ENCODE measurements at regions not wholly inside any gene's neighbourhood (a gene's known extent, or its start where the extent isn't known, plus 50 kb on each side); places are given as distances from the start of the nearest gene placed in this dataset.

- H3K27ac ChIP-seq (ENCODE audit: low read depth in 1 of 3, low read length in 2 of 3) = no peak overlapping the region
- H3K36me3 ChIP-seq (ENCODE audit: control insufficient read depth in 3 of 3, insufficient read depth in 2 of 3, low read depth in 1 of 3, low read length in 3 of 3) = no peaks in the 10 kb centered on the region
- no peaks in the 10 kb centered on the region for H3K27me3 ChIP-seq (ENCODE audit: control insufficient read depth in 3 of 3, insufficient read depth in 3 of 3, low read length in 3 of 3)
- peaks cover 0 to 4% of the 10 kb centered on the region in 2 donors for H3K9me3 ChIP-seq (ENCODE audit: control insufficient read depth in 2 of 2, insufficient read depth in 1 of 2, low read depth in 1 of 2, low read length in 1 of 2)
- DNase-seq (no peak), FAIRE-seq (no peak)
- no peak overlapping the region for H3K4me3 ChIP-seq (ENCODE audit: low read depth in 1 of 3, low read length in 3 of 3)
- H3K4me1 ChIP-seq (ENCODE audit: control insufficient read depth in 3 of 3, insufficient read depth in 2 of 3, low read depth in 1 of 3, low read length in 2 of 3) = no peaks in the 10 kb centered on the region
- 69 to 77% (median 73%) methylated on average over 2 of the region's 2 CpGs for WGBS, 3 donors
These were observed 520.0 kb downstream of the ANKRD50 start for GRCh38 chr4:124192544-124192943.

- Histone ChIP-seq H3K4me3 (ENCODE audit: low read depth in 1 of 3, low read length in 3 of 3) (no peak overlapping the region), H3K27ac (ENCODE audit: low read depth in 1 of 3, low read length in 2 of 3) (no peak overlapping the region), H3K27me3 (ENCODE audit: control insufficient read depth in 3 of 3, insufficient read depth in 3 of 3, low read length in 3 of 3) (no peaks in the 10 kb centered on the region), H3K36me3 (ENCODE audit: control insufficient read depth in 3 of 3, insufficient read depth in 2 of 3, low read depth in 1 of 3, low read length in 3 of 3) (no peaks in the 10 kb centered on the region), H3K4me1 (ENCODE audit: control insufficient read depth in 3 of 3, insufficient read depth in 2 of 3, low read depth in 1 of 3, low read length in 2 of 3) (no peaks in the 10 kb centered on the region), H3K9me3 (ENCODE audit: control insufficient read depth in 2 of 2, insufficient read depth in 1 of 2, low read depth in 1 of 2, low read length in 1 of 2) (no peaks in the 10 kb centered on the region)
- FAIRE-seq (no peak), DNase-seq (no peak)
- 39 to 70% (median 53%) methylated on average over 2 of the region's 2 CpGs for WGBS, 3 donors
These were observed 513.3 kb downstream of the ANKRD50 start for GRCh38 chr4:124199185-124199584.

- WGBS, 3 donors = 81 to 88% (median 85%) methylated on average over 4 of the region's 4 CpGs
- no peaks in the 10 kb centered on the region for H3K4me1 ChIP-seq (ENCODE audit: control insufficient read depth in 3 of 3, insufficient read depth in 2 of 3, low read depth in 1 of 3, low read length in 2 of 3)
- H3K27ac ChIP-seq (ENCODE audit: low read depth in 1 of 3, low read length in 2 of 3) = no peak overlapping the region
- no peaks in the 10 kb centered on the region for H3K9me3 ChIP-seq (ENCODE audit: control insufficient read depth in 2 of 2, insufficient read depth in 1 of 2, low read depth in 1 of 2, low read length in 1 of 2)
- H3K4me3 ChIP-seq (ENCODE audit: low read depth in 1 of 3, low read length in 3 of 3) = no peak overlapping the region
- FAIRE-seq = no peak
- H3K36me3 ChIP-seq (ENCODE audit: control insufficient read depth in 3 of 3, insufficient read depth in 2 of 3, low read depth in 1 of 3, low read length in 3 of 3) = no peaks in the 10 kb centered on the region
- DNase-seq = no peak
- H3K27me3 ChIP-seq (ENCODE audit: control insufficient read depth in 3 of 3, insufficient read depth in 3 of 3, low read length in 3 of 3) = no peaks in the 10 kb centered on the region
These were observed 512.8 kb downstream of the ANKRD50 start for GRCh38 chr4:124199755-124200154.

GRCh38 chr4:124201636-124202035 is 510.9 kb downstream of the ANKRD50 start:
- Histone ChIP-seq H3K36me3 (ENCODE audit: control insufficient read depth in 3 of 3, insufficient read depth in 2 of 3, low read depth in 1 of 3, low read length in 3 of 3) (no peaks in the 10 kb centered on the region), H3K27me3 (ENCODE audit: control insufficient read depth in 3 of 3, insufficient read depth in 3 of 3, low read length in 3 of 3) (no peaks in the 10 kb centered on the region), H3K27ac (ENCODE audit: low read depth in 1 of 3, low read length in 2 of 3) (no peak overlapping the region), H3K4me1 (ENCODE audit: control insufficient read depth in 3 of 3, insufficient read depth in 2 of 3, low read depth in 1 of 3, low read length in 2 of 3) (no peaks in the 10 kb centered on the region), H3K4me3 (ENCODE audit: low read depth in 1 of 3, low read length in 3 of 3) (no peak overlapping the region), H3K9me3 (ENCODE audit: control insufficient read depth in 2 of 2, insufficient read depth in 1 of 2, low read depth in 1 of 2, low read length in 1 of 2) (no peaks in the 10 kb centered on the region)
- no peak for DNase-seq
- 74 to 90% (median 83%) methylated on average over 1 of the region's 1 CpG for WGBS, 3 donors
- FAIRE-seq = no peak

- Histone ChIP-seq H3K27ac (ENCODE audit: low read depth in 1 of 3, low read length in 2 of 3) (no peak overlapping the region), H3K9me3 (ENCODE audit: control insufficient read depth in 2 of 2, insufficient read depth in 1 of 2, low read depth in 1 of 2, low read length in 1 of 2) (no peaks in the 10 kb centered on the region), H3K36me3 (ENCODE audit: control insufficient read depth in 3 of 3, insufficient read depth in 2 of 3, low read depth in 1 of 3, low read length in 3 of 3) (no peaks in the 10 kb centered on the region), H3K27me3 (ENCODE audit: control insufficient read depth in 3 of 3, insufficient read depth in 3 of 3, low read length in 3 of 3) (no peaks in the 10 kb centered on the region), H3K4me1 (ENCODE audit: control insufficient read depth in 3 of 3, insufficient read depth in 2 of 3, low read depth in 1 of 3, low read length in 2 of 3) (no peaks in the 10 kb centered on the region), H3K4me3 (ENCODE audit: low read depth in 1 of 3, low read length in 3 of 3) (no peak overlapping the region)
- DNase-seq (no peak), FAIRE-seq (no peak)
- 30 to 37% (median 36%) methylated on average over 2 of the region's 2 CpGs for WGBS, 3 donors
These were observed 510.4 kb downstream of the ANKRD50 start for GRCh38 chr4:124202099-124202498.

GRCh38 chr4:124203613-124204238 is 508.8 kb downstream of the ANKRD50 start:
- 71 to 83% (median 83%) methylated on average over 3 of the region's 3 CpGs for WGBS, 3 donors
- Histone ChIP-seq H3K27me3 (ENCODE audit: control insufficient read depth in 3 of 3, insufficient read depth in 3 of 3, low read length in 3 of 3) (no peaks in the 10 kb centered on the region), H3K27ac (ENCODE audit: low read depth in 1 of 3, low read length in 2 of 3) (no peak overlapping the region), H3K36me3 (ENCODE audit: control insufficient read depth in 3 of 3, insufficient read depth in 2 of 3, low read depth in 1 of 3, low read length in 3 of 3) (no peaks in the 10 kb centered on the region), H3K9me3 (ENCODE audit: control insufficient read depth in 2 of 2, insufficient read depth in 1 of 2, low read depth in 1 of 2, low read length in 1 of 2) (no peaks in the 10 kb centered on the region), H3K4me1 (ENCODE audit: control insufficient read depth in 3 of 3, insufficient read depth in 2 of 3, low read depth in 1 of 3, low read length in 2 of 3) (no peaks in the 10 kb centered on the region), H3K4me3 (ENCODE audit: low read depth in 1 of 3, low read length in 3 of 3) (no peak overlapping the region)
- no peak for FAIRE-seq
- no peak for DNase-seq

- Histone ChIP-seq H3K27ac (ENCODE audit: low read depth in 1 of 3, low read length in 2 of 3) (no peak overlapping the region), H3K4me3 (ENCODE audit: low read depth in 1 of 3, low read length in 3 of 3) (no peak overlapping the region), H3K9me3 (ENCODE audit: control insufficient read depth in 2 of 2, insufficient read depth in 1 of 2, low read depth in 1 of 2, low read length in 1 of 2) (no peaks in the 10 kb centered on the region), H3K4me1 (ENCODE audit: control insufficient read depth in 3 of 3, insufficient read depth in 2 of 3, low read depth in 1 of 3, low read length in 2 of 3) (no peaks in the 10 kb centered on the region), H3K27me3 (ENCODE audit: control insufficient read depth in 3 of 3, insufficient read depth in 3 of 3, low read length in 3 of 3) (no peaks in the 10 kb centered on the region), H3K36me3 (ENCODE audit: control insufficient read depth in 3 of 3, insufficient read depth in 2 of 3, low read depth in 1 of 3, low read length in 3 of 3) (no peaks in the 10 kb centered on the region)
- no peak for DNase-seq
- 85 to 93% (median 87%) methylated on average over 9 of the region's 9 CpGs for WGBS, 3 donors
- no peak for FAIRE-seq
These were observed 505.5 kb downstream of the ANKRD50 start for GRCh38 chr4:124206779-124207605.

- H3K36me3 ChIP-seq (ENCODE audit: control insufficient read depth in 3 of 3, insufficient read depth in 2 of 3, low read depth in 1 of 3, low read length in 3 of 3) = no peaks in the 10 kb centered on the region
- no peak overlapping the region for H3K4me3 ChIP-seq (ENCODE audit: low read depth in 1 of 3, low read length in 3 of 3)
- no peaks in the 10 kb centered on the region for H3K4me1 ChIP-seq (ENCODE audit: control insufficient read depth in 3 of 3, insufficient read depth in 2 of 3, low read depth in 1 of 3, low read length in 2 of 3)
- DNase-seq (no peak), FAIRE-seq (no peak)
- H3K9me3 ChIP-seq (ENCODE audit: control insufficient read depth in 2 of 2, insufficient read depth in 1 of 2, low read depth in 1 of 2, low read length in 1 of 2) = no peaks in the 10 kb centered on the region
- 75 to 93% (median 90%) methylated on average over 3 of the region's 3 CpGs for WGBS, 3 donors
- no peak overlapping the region for H3K27ac ChIP-seq (ENCODE audit: low read depth in 1 of 3, low read length in 2 of 3)
- no peaks in the 10 kb centered on the region for H3K27me3 ChIP-seq (ENCODE audit: control insufficient read depth in 3 of 3, insufficient read depth in 3 of 3, low read length in 3 of 3)
These were observed 503.3 kb downstream of the ANKRD50 start for GRCh38 chr4:124209211-124209610.

Measured in small intestine (tissue), 7 donors.